PC-3 (cell line): ENCODE measurements at regions not wholly inside any gene's neighbourhood (a gene's known extent, or its start where the extent isn't known, plus 50 kb on each side); places are given as distances from the start of the nearest gene placed in this dataset.

Experiments
- CTCF ChIP-seq: fragments of 300-600 bp; sonication (generic); conservative IDR thresholded peaks from 2 replicates; pipeline ENCODE4 v1.5.1; 2017; ENCODE audit warnings: antibody characterized with exemption, low read depth, mild to moderate bottlenecking, low read length
- EZH2 ChIP-seq: fragments of 300-600 bp; sonication (generic); IDR thresholded peaks from one replicate; pipeline ENCODE4 v1.6.1; 2017; ENCODE audit warnings: antibody characterized with exemption, mild to moderate bottlenecking, low read length; ENCODE audit not compliant: unreplicated experiment
- EZH2phosphoT487 ChIP-seq: fragments of 300-600 bp; sonication (generic); IDR thresholded peaks from 2 replicates; pipeline ENCODE4 v1.6.1; 2018; ENCODE audit warnings: mild to moderate bottlenecking, antibody characterized with exemption, low read length, borderline replicate concordance

- no peak for TF ChIP-seq CTCF
- TF ChIP-seq EZH2phosphoT487, result no peak
- TF ChIP-seq EZH2, result no peak
Observed at GRCh38 chr10:111243126-111243525, 166.3 kb downstream of the ADRA2A start.
